Suprapubic skin (tissue), 4 donors: ENCODE measurements at regions not wholly inside any gene's neighbourhood (a gene's known extent, or its start where the extent isn't known, plus 50 kb on each side); places are given as distances from the start of the nearest gene placed in this dataset.

Experiments
- CTCF ChIP-seq, 2 donors: fragments of 200-600 bp in 1 of 2; fragments of 450-650 bp in 1 of 2; sonication (generic) in 1 of 2; IDR thresholded peaks; one replicate each; pipeline ENCODE4 v1.5.1; 2016 to 2019; ENCODE audit warnings: antibody characterized with exemption in 2 of 2, mild to moderate bottlenecking in 1 of 2, moderate library complexity in 1 of 2
- EP300 ChIP-seq: sonication (generic); formaldehyde crosslinking; IDR thresholded peaks from one replicate; pipeline ENCODE4 v1.6.1; 2017; ENCODE audit warnings: antibody characterized with exemption
- POLR2A ChIP-seq, 2 donors: fragments of 450-650 bp; IDR thresholded peaks; one replicate each; pipeline ENCODE4 v1.6.1; 2017; ENCODE audit warnings: antibody characterized with exemption in 2 of 2, mild to moderate bottlenecking in 2 of 2, moderate library complexity in 2 of 2
- POLR2AphosphoS5 ChIP-seq, 3 donors: sonication (generic); formaldehyde crosslinking; IDR thresholded peaks; one replicate each; pipeline ENCODE4 v1.6.1; 2017; ENCODE audit warnings: antibody characterized with exemption in 3 of 3

GRCh38 chr17:13374203-13375143, 227.3 kb downstream of the HS3ST3A1 start:
- TF ChIP-seq POLR2A (IDR thresholded peaks at IDR 0.05) = no peak
- no peak for TF ChIP-seq CTCF (IDR thresholded peaks at IDR 0.05)
- no peak for TF ChIP-seq EP300
- no peak for TF ChIP-seq POLR2AphosphoS5 (IDR thresholded peaks at IDR 0.05)
